HG03066 (cell line): ENCODE measurements at regions not wholly inside any gene's neighbourhood (a gene's known extent, or its start where the extent isn't known, plus 50 kb on each side); places are given as distances from the start of the nearest gene placed in this dataset.

Source experiments
- ATAC-seq: cut with Tn5 transposase; IDR thresholded peaks from one replicate; pipeline ENCODE4 v1.9.1; 2021; ENCODE audit warnings: low read depth; ENCODE audit not compliant: unreplicated experiment

DNA sequence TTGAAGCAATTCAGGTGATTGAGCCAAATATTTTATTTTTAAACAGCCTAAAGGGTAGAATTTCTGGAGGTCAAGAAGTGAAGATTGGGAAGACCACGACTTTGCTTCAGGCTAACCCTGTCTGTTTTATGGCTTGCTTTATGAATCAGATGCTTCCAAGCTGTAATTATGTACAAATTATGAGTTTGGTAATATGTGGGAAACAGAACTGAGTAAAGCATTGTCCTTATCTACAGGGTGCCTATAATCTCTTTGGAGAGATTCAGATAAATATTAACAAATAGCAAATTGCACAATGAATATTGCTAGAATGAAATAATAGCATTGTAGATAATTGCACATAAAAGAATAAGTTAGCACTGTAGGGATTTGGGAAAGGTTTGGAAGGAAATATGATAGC is 539.4 kb upstream of the CDH2 start:
- ATAC-seq: no peak

GRCh38 chr18:28715206-28715605 is 538.3 kb upstream of the CDH2 start:
- no peak for ATAC-seq

DNA sequence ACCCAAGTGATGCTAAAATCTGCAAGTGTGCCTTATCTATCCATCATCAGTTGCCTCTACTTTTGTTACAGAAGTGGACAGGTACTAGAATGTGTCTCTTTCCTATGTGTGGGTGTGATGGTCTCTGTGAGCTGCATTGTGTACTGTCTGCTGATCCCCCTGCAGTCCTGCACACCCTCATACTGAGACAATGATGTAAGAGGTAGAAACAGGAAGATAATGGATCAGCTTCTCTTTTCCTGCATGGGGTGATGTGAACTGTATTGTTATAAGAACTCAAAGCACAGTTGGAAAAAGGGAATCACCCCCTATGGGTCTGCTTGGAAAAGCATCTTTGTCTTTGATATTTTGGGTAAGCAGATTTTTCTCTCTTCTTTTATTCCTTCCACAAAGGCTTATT is 537.6 kb upstream of the CDH2 start:
- no peak for ATAC-seq

- no peak for ATAC-seq
Measured at GRCh38 chr18:28712796-28713425, 536.0 kb upstream of the CDH2 start.

- ATAC-seq: no peak
Measured at GRCh38 chr18:28712172-28712571, 535.2 kb upstream of the CDH2 start.

DNA sequence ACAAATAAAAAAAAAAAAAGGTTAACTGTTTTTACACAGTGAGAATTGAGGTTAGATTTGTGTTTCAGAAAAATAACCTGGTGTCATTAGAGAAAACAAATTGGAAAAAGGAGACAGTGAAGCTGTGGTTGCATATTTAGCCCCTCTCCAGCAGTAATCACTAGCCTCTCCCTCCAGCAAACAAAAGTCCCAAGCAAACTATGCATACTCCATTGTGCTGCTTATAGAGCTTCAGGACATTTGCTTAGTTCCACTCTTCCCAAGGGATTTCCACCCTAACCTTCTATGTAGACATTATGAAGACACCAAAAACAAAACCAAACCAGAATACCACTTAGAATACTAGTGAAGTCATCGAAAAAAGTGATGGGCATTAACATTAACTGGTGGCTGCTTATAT is 534.2 kb upstream of the CDH2 start:
- no peak for ATAC-seq

- ATAC-seq: no peak
Measured at GRCh38 chr18:28707006-28707405, 530.1 kb upstream of the CDH2 start.

- ATAC-seq: no peak
Measured at GRCh38 chr18:28706397-28706796, 529.5 kb upstream of the CDH2 start.

- ATAC-seq: no peak
Measured at GRCh38 chr18:28705482-28705881, 528.6 kb upstream of the CDH2 start.

GRCh38 chr18:28692337-28692736 is 515.4 kb upstream of the CDH2 start:
- no peak for ATAC-seq

- no peak for ATAC-seq
Measured at GRCh38 chr18:28691496-28691840, 514.5 kb upstream of the CDH2 start.

DNA sequence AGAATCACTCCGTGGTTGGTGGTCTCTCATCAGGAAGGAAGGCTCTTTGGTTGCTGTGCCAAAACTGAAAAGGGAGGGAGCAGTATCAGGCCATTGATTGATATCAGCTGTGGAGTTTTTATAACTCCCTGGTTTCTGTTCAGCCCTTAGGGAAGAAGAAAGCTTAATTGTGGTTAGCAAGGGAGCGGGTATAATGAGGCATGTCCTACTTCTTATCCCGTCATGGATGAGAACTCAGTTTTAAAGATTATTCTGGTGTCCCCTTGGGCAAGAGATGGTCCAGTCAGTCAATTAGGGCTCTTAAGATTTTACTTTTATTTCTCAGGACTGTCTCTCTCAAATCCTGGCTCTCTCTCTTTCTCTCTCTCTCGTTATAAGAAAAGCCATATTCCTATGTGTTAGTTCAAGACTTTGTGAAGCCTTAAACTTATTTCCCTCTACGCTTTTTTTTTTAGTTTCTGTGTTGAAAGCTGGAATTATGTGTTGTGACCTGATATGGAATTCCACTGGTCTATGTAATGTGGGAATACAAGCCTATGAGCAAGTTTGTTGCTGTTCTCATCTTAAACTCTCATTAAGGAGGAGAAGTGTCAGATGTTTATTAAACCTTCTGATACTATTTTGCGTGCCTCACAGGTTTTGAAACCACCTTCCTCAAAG is 514.0 kb upstream of the CDH2 start:
- ATAC-seq: no peak

- ATAC-seq: no peak
Measured at GRCh38 chr18:28690100-28690499, 513.2 kb upstream of the CDH2 start.

DNA sequence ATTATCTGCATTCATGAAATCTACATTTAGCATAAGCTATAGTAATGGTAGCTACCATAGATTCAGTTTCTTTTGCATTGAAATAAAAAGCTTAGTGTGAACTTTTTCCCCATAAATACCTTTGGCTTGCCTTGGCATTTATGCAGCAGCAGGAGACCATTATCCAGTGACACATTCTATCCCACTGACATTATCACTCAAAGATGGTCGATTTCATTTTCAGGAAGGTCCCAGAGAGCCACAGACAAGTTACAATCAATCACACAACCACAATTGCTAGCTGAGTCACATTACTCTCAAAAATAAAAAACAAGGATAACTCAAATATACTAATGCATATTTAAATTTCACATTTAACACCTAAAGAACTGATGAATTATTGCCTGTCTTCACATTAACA is 512.7 kb upstream of the CDH2 start:
- ATAC-seq: no peak

- no peak for ATAC-seq
Measured at GRCh38 chr18:28684746-28685355, 507.9 kb upstream of the CDH2 start.

GRCh38 chr18:28682912-28683311 is 506.0 kb upstream of the CDH2 start:
- ATAC-seq: no peak

DNA sequence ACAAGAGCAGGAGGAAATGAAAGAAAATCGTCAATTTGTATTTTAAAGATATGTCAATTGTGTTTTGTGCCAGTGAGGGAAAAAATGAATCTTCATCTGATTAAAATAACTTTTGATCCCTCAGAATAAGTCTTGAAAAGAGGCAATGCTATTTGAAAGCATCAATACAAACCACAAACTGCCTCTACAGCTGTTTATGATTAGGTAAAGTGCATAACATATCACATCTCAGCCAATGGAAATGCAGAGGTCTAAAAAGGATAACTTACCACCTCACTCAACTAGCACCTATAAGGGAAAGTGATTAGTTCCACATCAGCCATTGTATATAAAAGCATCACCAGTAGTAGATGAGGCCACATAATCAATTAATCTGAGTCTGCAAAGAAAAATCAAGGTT is 492.2 kb upstream of the CDH2 start:
- ATAC-seq: no peak

DNA sequence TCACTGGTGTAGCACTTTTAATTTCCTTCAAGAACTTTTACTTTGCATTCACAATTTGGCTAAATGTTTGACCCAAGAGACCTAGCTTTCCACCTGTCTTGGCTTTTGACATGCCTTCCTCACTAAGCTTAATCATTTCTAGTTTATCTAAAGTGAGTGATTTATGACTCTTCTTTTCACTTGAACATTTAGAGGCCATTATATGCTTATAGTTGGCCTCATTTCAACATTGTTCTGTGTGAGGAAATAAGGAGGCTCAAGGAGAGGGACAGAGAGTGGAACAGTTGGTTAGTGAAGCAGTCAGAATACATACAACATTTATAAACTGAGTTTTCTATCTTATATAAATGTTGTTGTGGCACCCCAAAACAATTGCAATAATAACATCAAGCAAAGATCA is 489.3 kb upstream of the CDH2 start:
- ATAC-seq: no peak

- ATAC-seq: no peak
Measured at GRCh38 chr18:28657961-28658360, 481.0 kb upstream of the CDH2 start.

DNA sequence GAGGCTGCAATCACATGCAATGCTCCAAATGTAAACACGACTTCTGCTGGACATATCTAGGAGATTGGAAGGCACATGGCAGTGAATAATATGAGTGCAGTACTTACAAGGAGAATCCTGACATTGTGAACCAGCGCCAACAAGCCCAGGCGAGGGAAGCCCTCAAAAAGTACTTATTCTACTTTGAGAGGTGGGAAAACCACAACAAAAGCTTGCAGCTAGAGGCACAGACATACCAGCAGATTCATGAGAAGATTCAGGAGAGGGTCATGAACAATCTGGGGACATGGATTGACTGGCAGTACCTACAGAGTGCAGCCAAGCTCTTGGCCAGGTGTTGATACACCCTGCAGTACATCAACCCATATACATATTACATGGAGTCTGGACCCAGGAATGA is 475.7 kb upstream of the CDH2 start:
- no peak for ATAC-seq

- no peak for ATAC-seq
Measured at GRCh38 chr18:28651298-28651697, 474.4 kb upstream of the CDH2 start.

- no peak for ATAC-seq
Measured at GRCh38 chr18:28650860-28651259, 473.9 kb upstream of the CDH2 start.
